ENCODE measurements at regions not wholly inside any gene's neighbourhood (a gene's known extent, or its start where the extent isn't known, plus 50 kb on each side); places are given as distances from the start of the nearest gene placed in this dataset.

GRCh38 chr11:112315057-112315720, 54.5 kb upstream of the PLET1 start:
- Histone ChIP-seq H3K9me3 (replicated peaks; ENCODE audit: control insufficient read depth, insufficient read depth, low read length) (no peaks in the 10 kb centered on the region), H3K27ac (ENCODE audit: insufficient read depth, low read depth, low read length) (no peak overlapping the region), H3K4me1 (ENCODE audit: control insufficient read depth, extremely low read depth, insufficient read depth, low read length) (peaks cover 22% of the 10 kb centered on the region), H3K27me3 (ENCODE audit: control insufficient read depth in 2 of 2, insufficient read depth in 2 of 2, low read length in 2 of 2) (no peaks in the 10 kb centered on the region), H3K9me1 (replicated peaks; ENCODE audit: control insufficient read depth, extremely low read depth, insufficient read depth, low read length) (no peaks in the 10 kb centered on the region), H3K36me3 (ENCODE audit: control insufficient read depth in 2 of 2, extremely low read depth in 1 of 2, insufficient read depth in 2 of 2, low read length in 2 of 2) (no peaks in the 10 kb centered on the region), H3K4me3 (replicated peaks in 1 of 3; ENCODE audit: insufficient read depth in 1 of 3, low read depth in 1 of 3, low read length in 3 of 3) (no peak overlapping the region), H3K9ac (replicated peaks; ENCODE audit: extremely low read depth, insufficient read depth, low read length) (no peak overlapping the region), H3K4me2 (ENCODE audit: insufficient read depth, low read length) (no peak overlapping the region), H2AFZ (ENCODE audit: low read depth, low read length) (no peak overlapping the region), H4K20me1 (replicated peaks; ENCODE audit: control insufficient read depth, extremely low read depth, insufficient read depth, low read length) (no peaks in the 10 kb centered on the region), H3K79me2 (ENCODE audit: control insufficient read depth, insufficient read depth, low read length) (no peaks in the 10 kb centered on the region)
- no TSS peak for BruUV-seq (replicated peaks)
- no peak for FAIRE-seq
- no peak for DNase-seq (ENCODE audit: low read depth, low spot score)
- no peak for TF ChIP-seq GATA2 (IDR thresholded peaks at IDR 0.05; ENCODE audit: insufficient read depth, insufficient read length, low read depth, low read length)
- TF ChIP-seq MYC (IDR thresholded peaks at IDR 0.05; ENCODE audit: low read depth, low read length), result no peak
- TF ChIP-seq FOS (IDR thresholded peaks at IDR 0.05; ENCODE audit: borderline replicate concordance, insufficient read depth, low read length), result no peak
- TF ChIP-seq CTCF (IDR thresholded peaks at IDR 0.05; ENCODE audit: extremely low read depth in 1 of 2, insufficient read depth in 1 of 2, low read depth in 1 of 2, low read length in 2 of 2), result no peak
- no peak for TF ChIP-seq POLR2AphosphoS5 (IDR thresholded peaks at IDR 0.05; ENCODE audit: insufficient read depth, low read depth, low read length)
- no peak for TF ChIP-seq EZH2 (IDR thresholded peaks at IDR 0.05; ENCODE audit: borderline replicate concordance, low read depth, low read length, severe bottlenecking)
- no peak for TF ChIP-seq JUN (IDR thresholded peaks at IDR 0.05; ENCODE audit: borderline replicate concordance, insufficient read depth, insufficient read length, low read depth)
- intact Hi-C loops (cut with micrococcal nuclease) (no loop called here), dilution Hi-C loops (cut with MboI; ENCODE audit: extremely low pct_ligation_motif_present, low sequenced_read_pairs) (no loop called here)
- ChIA-PET POLR2A (no interaction called here), CTCF (no interaction called here)
